NOMO-1 (cell line): ENCODE measurements at regions not wholly inside any gene's neighbourhood (a gene's known extent, or its start where the extent isn't known, plus 50 kb on each side); places are given as distances from the start of the nearest gene placed in this dataset.

ENCODE experiments used
- DNase-seq, 2 experiments: peaks; one replicate each; lab custom pipeline; 2025; ENCODE audit not compliant: unreplicated experiment in 2 of 2; lab: John Stamatoyannopoulos, UW

DNA sequence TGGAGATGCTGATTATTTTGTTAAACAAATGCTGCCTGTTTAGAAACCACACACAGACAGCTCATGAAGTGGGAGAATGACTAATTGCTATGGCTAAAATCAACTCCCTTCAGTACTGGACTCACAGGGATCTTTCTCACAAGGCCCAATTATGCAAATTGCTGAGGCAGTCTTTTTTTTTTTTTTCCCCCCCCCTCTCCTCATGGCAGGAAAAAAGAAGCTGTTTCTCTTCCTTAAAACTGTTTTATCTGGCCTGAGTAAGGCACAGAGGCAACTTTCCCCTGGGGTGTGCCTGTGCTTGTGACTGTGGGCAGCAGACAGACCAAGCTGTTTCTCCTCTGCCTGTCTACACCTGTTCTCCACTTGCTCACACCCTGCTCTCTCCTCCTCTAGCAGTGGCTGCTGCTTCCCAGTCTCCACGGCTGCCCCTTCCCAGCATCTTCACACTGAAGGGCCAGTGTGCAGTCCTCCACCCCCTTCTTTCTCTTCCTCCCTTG, 65.4 kb upstream of the STEAP1B start:
- peak; percentile 10 to 36 for DNase-seq

DNA sequence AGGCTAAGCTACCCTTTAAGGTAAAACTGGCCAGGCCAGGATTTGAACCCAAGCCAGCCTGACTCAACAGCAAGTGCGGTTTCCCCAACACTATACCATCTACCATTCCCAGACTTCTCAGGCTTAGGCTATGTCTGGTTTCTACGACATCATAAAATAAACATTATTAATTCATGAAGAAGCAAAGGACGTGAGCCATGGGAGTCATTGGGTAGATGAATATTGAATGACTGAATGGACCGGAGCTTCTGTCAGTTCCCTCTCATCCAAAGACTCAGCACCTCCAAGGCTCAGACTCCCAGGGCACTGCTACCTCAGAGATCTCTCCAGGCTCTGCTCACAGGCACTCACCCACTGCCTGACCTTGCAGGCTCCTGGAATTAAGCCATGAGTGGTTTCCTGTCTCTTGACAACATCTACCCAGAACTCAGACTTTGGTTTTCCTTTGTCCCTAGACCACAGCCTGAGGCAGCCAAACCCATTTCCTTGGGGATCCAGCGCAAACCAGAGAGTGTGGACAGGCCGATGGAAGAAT, 64.6 kb upstream of the STEAP1B start:
- DNase-seq, result no peak

GRCh38 chr7:22563621-22564241, 63.7 kb upstream of the STEAP1B start:
- no peak for DNase-seq

GRCh38 chr7:22563032-22563501, 63.1 kb upstream of the STEAP1B start:
- DNase-seq, result no peak

DNA sequence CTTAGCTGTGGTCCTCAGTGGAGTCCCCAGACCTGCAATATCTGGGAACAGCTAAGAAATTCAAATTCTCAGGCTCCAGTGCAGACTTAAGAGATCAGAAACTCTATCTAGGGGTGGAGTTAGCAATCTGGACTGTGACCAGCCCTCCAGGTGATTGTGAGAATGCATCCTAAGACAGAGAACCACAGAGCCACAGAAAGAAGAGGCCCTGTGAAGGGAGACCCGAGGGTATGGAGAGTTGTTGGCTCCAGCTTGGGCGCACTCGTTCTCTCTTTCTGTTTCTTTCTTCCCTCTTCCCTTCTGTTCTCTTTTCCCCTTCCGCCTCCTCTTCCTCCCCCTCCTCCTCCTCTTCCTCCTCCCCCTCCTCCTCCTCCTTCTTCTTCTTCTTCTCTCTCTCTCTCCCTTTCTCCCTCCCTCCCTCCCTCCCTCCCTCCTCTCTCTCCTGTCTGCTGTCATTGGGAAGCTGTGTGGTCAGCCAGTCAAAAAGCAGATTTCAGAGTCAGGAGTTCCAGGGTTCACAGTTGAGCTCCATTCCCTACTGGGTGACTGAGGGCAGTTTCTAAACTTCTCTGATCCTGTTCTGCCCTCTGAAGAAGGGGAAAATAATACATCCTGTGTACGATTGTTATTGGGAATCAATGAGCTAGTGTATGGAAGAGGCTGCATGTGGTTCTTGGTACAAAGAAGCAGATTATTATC, 62.1 kb upstream of the STEAP1B start:
- DNase-seq, result no peak

DNA sequence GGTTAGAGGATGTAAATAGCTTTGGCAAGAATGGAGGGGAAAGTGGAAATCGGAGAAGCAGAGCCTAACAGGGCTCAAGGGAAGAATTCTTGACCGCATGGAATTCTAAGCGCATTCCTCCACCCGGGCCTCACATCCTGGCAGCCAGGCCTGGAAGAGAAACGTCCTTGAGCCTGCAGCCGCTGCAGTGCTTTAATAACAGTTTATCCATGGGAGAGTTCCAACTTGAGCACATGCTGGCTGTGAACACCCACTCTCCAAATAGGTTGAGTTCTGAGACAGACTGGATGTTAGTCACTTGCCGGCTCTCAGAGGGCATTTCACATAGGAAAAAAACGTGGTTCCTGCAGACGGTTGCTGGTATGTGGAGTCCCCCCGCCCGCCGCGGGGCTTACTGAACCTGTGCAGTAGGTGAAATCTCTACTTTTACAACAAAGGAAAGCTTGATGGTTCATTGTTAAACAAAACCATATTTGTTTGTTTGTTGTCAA, 61.4 kb upstream of the STEAP1B start:
- no peak for DNase-seq

DNA sequence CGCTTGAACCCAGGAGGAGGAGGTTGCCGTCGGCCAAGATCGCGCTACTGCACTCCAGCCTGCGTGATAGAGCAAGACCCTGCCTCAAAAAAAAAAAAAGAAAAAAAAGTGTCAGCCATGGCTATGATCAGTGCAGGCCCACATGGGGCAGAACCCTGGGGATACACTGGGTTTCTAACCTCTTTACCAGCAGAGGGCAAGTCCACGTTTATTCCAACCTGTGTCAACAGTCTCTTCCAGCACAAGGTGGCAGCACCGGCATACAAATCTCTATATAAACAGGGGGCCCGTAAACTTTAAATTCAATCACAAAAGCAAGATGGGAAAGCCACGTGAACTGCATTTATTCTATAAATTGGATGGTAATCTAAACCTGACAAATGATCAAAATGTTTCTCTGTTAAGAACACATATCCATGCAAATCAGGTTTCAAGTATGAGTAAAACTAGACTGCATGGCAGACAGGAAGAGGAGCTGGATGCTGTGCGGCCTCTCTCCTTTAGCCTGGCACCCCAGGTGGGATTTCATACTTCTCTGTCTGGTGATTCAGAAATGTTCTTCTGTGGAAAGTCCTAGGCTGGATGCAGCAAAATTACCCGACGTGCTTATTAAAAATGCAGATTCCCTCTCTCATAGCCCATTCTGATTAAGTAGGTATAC, 60.0 kb upstream of the STEAP1B start:
- peak; percentile 50 to 68 for DNase-seq

- DNase-seq, result no peak
These were observed 57.2 kb upstream of the STEAP1B start for GRCh38 chr7:22557167-22557566.

GRCh38 chr7:22555476-22555875, 55.5 kb upstream of the STEAP1B start:
- DNase-seq, result no peak

- DNase-seq, result no peak
These were observed 54.2 kb upstream of the STEAP1B start for GRCh38 chr7:22554184-22554583.

- DNase-seq, result no peak
These were observed 52.0 kb upstream of the STEAP1B start for GRCh38 chr7:22551768-22552513.

GRCh38 chr7:22550514-22551030, 50.6 kb upstream of the STEAP1B start:
- DNase-seq, result no peak

DNA sequence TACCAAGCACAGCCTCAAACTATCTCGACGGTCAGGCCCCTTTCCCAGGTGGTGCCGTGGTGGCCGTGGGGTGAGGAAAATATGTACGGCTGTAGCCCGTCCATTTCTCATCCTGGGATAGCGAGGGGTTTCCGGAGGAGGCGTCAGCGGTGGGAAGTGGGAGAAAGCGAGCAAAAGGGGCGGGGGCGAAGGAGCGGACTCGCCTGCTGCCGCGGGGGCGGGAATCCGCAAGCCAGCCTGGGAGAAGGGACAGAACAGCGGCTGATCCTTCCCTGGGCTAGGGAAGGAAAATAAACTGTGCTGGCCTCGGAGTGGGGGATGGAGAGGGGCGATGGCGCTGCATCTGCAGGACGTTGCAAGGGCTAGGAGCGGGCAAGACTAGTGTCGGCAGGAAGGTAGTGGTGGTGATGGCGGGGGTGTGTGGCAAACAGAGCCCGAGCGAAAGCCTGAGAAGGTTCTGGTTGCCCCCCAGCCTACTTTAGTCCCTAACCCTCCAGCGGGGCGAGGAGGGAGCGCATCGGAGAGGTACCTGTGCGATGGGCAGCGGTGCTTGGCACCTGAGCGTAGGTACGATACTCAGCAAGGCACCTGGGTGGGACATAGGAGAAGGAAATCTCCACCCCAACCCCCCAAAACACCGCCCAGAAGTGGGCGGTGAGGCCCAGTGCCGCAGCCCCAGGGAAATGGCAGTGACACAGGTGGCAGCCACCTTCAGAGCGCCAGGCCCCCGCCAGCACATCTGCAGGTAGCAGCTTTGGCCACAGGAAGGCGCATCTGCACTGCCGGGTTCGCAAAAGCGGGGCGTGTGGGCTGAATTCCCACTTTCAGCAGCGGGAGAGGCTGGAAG, 49.9 kb upstream of the STEAP1B start:
- no peak for DNase-seq
